ENCODE measurements at regions not wholly inside any gene's neighbourhood (a gene's known extent, or its start where the extent isn't known, plus 50 kb on each side); places are given as distances from the start of the nearest gene placed in this dataset.
A peak's percentile ranks its signal among the peaks of the same experiment; 100 is the strongest.
"Not testable (repeated sequence)": the region's sequence is repeated elsewhere in the genome, so short reads cannot be mapped to it uniquely, and the experiment has no call there.

- no peak for DNase-seq (ENCODE audit: low read depth in 2 of 2)
Observed at GRCh38 chr17:83192161-83192788, 112.9 kb downstream of the METRNL start.

DNA sequence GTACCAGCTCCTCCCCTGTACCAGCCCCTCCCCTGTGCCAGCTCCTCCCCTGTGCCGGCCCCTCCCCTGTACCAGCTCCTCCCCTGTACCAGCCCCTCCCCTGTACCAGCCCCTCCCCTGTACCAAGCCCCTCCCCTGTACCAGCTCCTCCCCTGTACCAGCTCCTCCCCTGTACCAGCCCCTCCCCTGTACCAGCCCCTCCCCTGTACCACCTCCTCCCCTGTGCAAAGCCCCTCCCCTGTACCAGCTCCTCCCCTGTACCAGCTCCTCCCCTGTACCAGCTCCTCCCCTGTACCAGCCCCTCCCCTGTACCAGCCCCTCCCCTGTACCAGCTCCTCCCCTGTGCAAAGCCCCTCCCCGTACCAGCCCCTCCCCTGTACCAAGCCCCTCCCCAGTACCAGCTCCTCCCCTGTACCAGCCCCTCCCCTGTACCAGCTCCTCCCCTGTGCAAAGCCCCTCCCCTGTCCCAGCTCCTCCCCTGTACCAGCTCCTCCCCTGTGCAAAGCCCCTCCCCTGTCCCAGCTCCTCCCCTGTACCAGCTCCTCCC lies 113.5 kb downstream of the METRNL start:
- not testable (repeated sequence) for DNase-seq (ENCODE audit: low read depth in 2 of 2)

- no peak for DNase-seq (ENCODE audit: low read depth in 2 of 2)
Observed at GRCh38 chr17:83193336-83194185, 114.2 kb downstream of the METRNL start.

DNA sequence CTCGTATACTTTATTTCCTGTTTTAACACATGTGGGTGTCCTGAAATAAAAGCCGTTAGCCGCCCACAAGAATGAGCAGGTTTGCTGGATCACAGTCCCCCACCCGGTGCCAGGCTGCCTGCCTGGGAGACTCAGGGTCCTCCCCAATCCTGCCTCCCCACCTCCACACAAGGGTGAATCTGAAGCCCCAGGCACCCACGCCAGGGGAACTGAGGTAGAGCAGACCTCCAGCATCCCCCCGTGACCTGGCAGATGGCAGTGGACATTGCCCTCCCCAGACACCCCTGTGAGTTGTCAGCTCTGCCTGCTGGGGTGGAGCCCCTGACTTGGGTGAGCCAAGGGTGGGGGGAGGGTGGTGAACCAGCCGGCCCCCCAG lies 114.8 kb downstream of the METRNL start:
- DNase-seq (ENCODE audit: low read depth in 2 of 2): no peak

- DNase-seq (ENCODE audit: low read depth in 2 of 2): no peak
Observed at GRCh38 chr17:83194761-83195329, 115.4 kb downstream of the METRNL start.

GRCh38 chr17:83195330-83196023 lies 116.1 kb downstream of the METRNL start:
- no peak for DNase-seq (ENCODE audit: low read depth in 2 of 2)

DNA sequence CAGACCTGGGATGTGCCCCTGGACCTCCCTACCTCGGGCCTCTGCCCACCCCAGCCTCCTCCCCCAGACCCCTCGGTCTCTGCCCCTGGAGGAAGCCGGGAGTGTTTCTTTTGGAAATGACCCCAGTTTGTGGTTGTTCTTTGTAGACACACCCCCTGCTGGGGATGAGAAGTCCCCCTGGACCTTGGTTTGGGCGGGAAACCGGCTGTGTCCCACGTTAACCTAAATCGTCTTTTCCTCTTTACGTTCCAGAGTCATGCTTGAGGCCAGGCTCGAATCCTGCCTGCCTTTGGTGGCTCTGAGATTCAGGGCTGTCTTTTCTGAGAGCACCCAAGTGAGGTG lies 116.6 kb downstream of the METRNL start:
- DNase-seq (ENCODE audit: low read depth in 2 of 2): no peak

DNA sequence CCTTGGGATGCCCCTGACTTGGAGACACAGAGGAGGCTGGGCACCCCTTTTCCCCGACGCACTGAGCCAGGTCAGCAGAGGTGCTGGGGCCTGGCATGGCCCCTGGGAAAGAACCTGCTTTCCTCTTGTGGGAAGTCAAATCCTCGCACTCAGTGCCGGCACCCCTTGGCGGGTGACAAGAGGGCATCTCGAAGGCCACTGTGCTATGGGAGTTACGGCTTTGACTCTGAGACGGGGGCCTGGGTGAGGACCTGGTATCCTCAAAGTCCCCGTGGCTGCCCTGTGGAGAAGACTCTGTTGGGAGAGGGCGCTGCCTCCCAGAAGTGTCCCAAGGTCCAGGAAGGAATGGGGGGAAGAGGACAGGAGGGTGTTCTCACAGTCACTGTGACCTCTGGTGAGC lies 117.0 kb downstream of the METRNL start:
- DNase-seq (ENCODE audit: low read depth in 2 of 2): no peak

GRCh38 chr17:83196973-83197880 lies 117.8 kb downstream of the METRNL start:
- DNase-seq (ENCODE audit: low read depth in 2 of 2): no peak

DNA sequence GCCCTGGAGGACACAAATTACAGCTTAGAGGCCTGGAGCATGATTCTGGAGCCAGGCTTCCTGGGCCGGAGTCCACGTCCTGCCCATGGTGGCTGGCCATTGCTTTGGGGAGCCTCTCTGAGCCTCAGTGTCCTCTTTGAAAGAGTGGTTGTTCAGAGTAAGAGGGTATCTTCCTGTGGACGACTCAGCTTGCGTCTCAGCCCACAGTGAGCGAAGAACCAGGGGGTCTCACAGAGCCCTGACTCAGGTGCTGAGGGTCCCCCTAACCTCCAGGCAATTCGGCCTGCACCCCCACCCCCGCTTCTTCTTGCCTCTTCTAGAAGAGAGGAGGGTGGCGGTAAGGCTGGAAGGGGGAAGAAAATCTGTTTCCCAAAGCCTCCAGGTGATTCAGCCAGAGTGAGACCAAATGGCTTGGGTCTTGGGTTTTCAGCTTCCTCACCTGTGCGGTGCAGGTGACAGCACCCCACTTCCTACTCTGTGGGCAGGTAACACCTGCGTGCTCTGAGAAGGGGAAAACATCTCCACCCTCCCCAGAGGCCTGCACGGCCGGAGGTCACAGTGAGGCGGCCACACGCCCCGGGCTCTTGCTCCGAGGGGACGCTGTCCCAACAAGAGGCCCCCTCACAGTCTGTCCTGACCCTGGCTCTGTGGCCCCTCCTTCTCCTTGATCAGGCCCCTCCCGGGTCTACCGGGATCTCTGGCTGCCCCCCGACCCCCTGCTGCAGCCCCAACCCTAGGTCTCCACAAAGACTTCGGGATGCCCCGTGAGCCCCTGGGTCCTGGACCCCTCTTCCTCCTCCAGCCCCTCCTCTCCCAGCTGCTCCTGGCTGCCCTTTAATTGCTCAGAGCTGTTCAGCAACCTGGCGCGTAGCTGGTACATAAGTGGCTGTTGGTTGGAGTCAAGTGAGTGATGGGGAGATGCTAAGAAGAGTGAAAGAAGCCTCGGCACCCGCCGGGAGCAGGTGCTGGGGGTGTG lies 119.2 kb downstream of the METRNL start:
- DNase-seq (ENCODE audit: low read depth in 2 of 2): no peak

DNA sequence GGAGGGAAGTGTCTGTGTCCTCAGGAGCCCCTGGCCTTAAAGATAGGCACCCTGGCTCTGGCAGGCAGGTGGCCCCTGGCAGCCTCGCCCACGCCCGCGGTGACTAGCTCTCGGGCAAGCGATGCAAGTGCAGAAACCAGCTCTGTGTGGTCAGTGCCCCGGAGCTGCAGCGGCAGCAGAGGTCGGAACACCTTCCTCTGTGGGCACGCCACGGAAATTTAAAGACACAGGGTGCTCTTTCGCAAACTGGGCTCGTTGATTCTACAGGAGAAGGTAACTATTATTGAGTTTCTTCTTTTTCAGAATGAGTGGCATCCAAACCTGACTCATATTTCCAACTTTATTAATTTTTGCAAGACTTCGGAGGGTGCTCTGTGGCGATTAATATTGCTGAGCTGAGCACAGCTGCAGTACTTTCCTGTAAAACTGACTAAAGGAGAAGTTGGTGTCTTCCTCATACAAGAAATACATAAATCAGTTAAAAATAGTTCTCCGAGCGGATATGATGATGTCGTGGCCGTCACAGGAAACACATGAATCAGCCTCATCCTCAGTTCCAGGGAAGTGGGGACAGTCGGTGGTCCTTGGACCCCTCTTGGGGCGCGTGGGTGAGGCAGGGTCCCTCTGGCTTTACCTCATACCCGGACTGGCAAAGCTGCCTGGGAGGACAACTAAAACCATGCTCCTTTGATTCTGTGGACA lies 120.2 kb downstream of the METRNL start:
- DNase-seq (ENCODE audit: low read depth in 2 of 2): peak; percentile 19 to 29

DNA sequence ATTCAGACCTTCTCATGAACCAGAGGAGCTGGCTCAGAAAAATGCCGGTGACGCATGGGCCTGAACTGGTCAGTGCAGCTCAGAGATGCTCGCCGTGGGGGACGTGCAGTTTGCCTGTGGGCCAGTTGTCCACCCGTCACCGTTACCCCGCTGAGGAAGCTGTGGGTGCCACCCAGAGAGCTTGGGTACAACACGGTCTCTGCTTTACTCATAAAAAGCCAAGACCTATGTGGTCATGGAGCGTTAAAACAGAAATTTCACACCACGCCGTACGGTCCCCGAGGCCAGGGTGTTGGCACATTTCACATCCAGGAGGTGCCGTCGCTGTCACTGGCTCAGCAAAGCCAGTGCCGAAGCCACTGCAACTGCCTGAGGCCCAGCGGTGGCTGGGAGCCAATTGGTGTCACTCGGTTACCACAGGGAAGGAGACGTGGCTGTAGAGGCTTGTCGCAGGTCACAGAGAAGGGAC lies 120.9 kb downstream of the METRNL start:
- peak; percentile 24 to 42 for DNase-seq (ENCODE audit: low read depth in 2 of 2)

DNA sequence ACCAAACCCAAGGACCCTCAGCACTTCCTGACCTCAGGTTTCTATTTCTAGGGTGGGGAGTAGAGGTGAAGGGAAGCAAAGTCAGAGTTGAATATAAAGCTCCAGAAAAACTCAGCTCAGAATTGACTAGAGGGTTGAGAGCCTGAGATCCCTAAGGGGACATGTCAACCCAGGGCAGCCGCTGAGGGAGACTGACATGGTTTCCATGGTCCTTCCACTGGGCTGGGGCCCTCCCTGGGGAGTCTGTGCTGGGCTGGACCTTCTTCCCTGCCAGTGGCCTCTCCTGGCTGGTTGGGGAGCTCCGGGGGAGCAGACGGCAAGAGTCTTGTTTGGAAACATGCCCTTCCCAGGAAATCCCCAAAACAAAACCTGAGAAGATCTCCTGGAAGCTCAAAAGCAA lies 121.3 kb downstream of the METRNL start:
- no peak for DNase-seq (ENCODE audit: low read depth in 2 of 2)

DNA sequence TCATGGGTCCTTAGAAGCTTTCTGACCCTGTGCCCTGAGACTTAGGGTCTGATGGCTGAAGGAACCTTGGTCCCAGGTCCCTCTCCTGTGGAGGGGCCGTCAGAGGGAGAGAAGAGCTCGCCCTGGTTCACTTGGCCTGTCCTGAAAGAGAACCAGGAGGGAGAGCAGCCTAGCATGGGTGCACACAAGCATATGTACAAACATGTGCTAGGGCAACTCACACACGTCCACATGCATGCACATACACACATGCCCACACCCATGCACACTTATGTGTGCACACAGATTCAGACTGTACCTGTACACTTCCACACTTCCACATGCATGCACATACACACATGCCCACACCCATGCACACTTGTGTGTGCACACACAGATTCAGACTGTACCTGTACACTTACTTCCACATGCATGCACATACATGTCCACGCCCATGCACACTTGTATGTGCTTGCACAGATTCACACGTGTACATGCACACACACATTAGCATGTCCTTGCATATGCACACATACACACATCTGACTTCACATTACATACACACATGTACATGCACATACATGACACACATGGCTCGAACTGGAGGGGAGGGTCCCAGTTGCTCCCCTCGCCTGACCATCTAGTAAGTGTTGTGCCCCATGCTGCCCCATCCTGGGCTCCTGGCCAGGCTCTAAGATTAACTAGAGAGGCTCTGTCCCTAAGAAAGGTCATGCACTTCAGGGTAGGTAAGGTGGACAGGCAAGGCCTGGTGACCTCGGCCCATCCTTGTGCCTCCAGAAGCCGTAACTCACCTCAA lies 122.0 kb downstream of the METRNL start:
- DNase-seq (ENCODE audit: low read depth in 2 of 2): no peak

DNA sequence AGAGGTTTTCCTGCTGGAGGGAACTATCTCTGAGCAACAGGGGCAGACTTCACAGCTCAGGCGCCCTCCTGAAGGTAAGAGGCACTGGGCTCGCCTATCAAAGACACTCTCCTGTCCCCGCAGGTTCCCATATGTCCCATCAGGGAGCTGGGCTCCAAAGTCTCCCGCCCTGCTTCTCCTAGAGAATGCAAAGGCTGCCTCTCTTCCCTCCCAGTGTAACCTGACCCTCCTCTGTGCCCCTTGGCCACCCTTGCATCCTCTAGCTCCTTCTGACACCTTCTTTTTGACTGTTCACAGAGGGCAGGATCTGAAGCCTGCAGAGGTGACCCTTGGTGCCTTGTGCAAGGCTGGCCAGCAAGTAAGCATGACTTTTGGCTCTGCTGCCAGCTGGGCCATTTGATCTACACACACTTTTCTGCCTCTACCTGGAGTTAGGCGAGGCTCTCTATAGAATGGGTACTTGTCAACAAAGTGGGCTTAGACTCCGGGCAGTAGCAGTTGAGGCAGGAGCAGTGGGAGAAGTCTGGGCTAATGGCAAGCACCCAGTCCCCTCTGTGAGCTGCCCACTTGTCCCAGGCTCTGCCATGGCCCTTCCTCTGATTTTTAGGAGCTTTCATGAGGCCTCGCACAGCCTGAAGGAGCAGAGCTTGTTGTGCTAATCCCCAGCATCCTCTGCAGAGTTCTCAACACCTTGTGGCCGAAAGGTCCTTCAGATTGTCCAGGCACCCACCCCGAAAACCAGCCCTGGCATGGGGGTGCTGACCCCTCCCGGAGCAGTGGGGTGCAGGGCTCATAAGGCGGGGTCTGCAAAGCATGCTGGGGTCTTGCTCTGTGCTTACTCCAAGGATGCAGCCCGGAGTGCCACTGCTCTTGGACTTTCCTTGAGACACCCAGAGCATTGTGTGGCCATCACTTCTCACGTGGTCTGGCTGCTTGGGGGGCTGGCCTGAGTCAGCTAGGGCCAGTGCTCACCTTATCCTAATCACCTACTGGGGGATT lies 122.9 kb downstream of the METRNL start:
- no peak for DNase-seq (ENCODE audit: low read depth in 2 of 2)

DNA sequence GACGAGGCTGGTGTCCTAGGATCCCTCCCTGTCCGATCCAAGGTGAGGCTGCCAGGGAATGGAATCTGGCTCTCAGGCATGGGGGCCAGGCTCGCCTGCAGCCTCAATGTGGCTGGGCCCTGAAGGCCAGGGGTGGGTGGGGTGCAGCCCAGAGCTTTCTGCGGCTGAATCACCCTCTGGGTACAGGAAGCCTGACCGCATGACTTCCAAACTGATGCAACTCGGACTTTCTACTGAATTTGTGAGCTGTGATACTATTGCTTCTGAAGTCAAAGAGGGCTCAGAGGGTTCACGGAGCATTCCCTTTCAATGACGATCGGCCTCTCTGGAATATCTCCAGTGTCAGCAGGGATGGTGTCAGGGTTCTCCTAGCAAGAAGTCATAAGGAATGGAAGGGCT lies 123.7 kb downstream of the METRNL start:
- DNase-seq (ENCODE audit: low read depth in 2 of 2): no peak
